ENCODE measurements at regions not wholly inside any gene's neighbourhood (a gene's known extent, or its start where the extent isn't known, plus 50 kb on each side); places are given as distances from the start of the nearest gene placed in this dataset.

- DNase-seq, result no peak
These were observed 51.7 kb upstream of the RPL38 start for GRCh38 chr17:74151551-74152315.

GRCh38 chr17:74152591-74153455, 50.7 kb upstream of the RPL38 start:
- no peak for DNase-seq

DNA sequence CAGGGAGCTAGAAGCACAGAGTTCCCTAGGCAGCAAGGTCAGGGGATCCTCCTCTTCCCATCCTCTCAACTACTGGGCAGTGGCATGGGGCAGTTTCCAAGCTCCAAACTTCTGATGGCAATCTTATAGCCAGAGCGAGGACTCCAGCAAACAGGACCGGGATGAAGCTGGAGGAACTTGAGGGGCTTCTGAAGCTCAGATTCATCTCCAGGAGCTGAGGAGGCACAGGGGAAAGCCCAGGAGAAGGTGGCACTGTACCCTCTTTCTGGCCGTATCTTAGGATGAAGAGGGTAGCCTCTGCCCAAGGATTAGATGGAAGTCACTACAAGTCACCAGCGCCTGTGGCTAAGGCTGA, 50.0 kb upstream of the RPL38 start:
- no peak for DNase-seq
